ENCODE measurements at regions not wholly inside any gene's neighbourhood (a gene's known extent, or its start where the extent isn't known, plus 50 kb on each side); places are given as distances from the start of the nearest gene placed in this dataset.

GRCh38 chr12:24143928-24144327, 194.5 kb upstream of the SOX5 start:
- TF ChIP-seq CTCF (IDR thresholded peaks at IDR 0.05; ENCODE audit: insufficient read depth, low read depth, low read length), result no peak
- TF ChIP-seq EZH2 (IDR thresholded peaks at IDR 0.05; ENCODE audit: insufficient read depth, low read length), result no peak
